HG03439 (cell line): ENCODE measurements at regions not wholly inside any gene's neighbourhood (a gene's known extent, or its start where the extent isn't known, plus 50 kb on each side); places are given as distances from the start of the nearest gene placed in this dataset.
"Not testable (repeated sequence)": the region's sequence is repeated elsewhere in the genome, so short reads cannot be mapped to it uniquely, and the experiment has no call there.

Source experiments
- ATAC-seq: cut with Tn5 transposase; IDR thresholded peaks from one replicate; pipeline ENCODE4 v1.9.1; 2021; ENCODE audit warnings: mild to moderate bottlenecking, moderate library complexity; ENCODE audit not compliant: unreplicated experiment

- no peak for ATAC-seq
Measured at GRCh38 chr3:178329936-178330335, 206.3 kb upstream of the KCNMB2 start.

GRCh38 chr3:178334239-178334638 is 202.0 kb upstream of the KCNMB2 start:
- ATAC-seq: no peak

- no peak for ATAC-seq
Measured at GRCh38 chr3:178336336-178336735, 199.9 kb upstream of the KCNMB2 start.

GRCh38 chr3:178340506-178340905 is 195.7 kb upstream of the KCNMB2 start:
- no peak for ATAC-seq

- ATAC-seq: no peak
Measured at GRCh38 chr3:178341636-178342035, 194.6 kb upstream of the KCNMB2 start.

GRCh38 chr3:178342111-178342510 is 194.1 kb upstream of the KCNMB2 start:
- no peak for ATAC-seq

- ATAC-seq: no peak
Measured at GRCh38 chr3:178343433-178344038, 192.7 kb upstream of the KCNMB2 start.

GRCh38 chr3:178345944-178346343 is 190.3 kb upstream of the KCNMB2 start:
- ATAC-seq: no peak

- ATAC-seq: not testable (repeated sequence)
Measured at GRCh38 chr3:178348561-178349217, 187.5 kb upstream of the KCNMB2 start.

GRCh38 chr3:178349218-178349596 is 187.0 kb upstream of the KCNMB2 start:
- ATAC-seq: not testable (repeated sequence)

- ATAC-seq: no peak
Measured at GRCh38 chr3:178350763-178351162, 185.5 kb upstream of the KCNMB2 start.

GRCh38 chr3:178352326-178353005 is 183.8 kb upstream of the KCNMB2 start:
- no peak for ATAC-seq

- no peak for ATAC-seq
Measured at GRCh38 chr3:178353006-178353694, 183.1 kb upstream of the KCNMB2 start.

- no peak for ATAC-seq
Measured at GRCh38 chr3:178359728-178360127, 176.5 kb upstream of the KCNMB2 start.

GRCh38 chr3:178363048-178363447 is 173.2 kb upstream of the KCNMB2 start:
- not testable (repeated sequence) for ATAC-seq

- ATAC-seq: no peak
Measured at GRCh38 chr3:178367817-178368617, 168.2 kb upstream of the KCNMB2 start.

GRCh38 chr3:178369006-178369405 is 167.2 kb upstream of the KCNMB2 start:
- no peak for ATAC-seq

GRCh38 chr3:178369811-178370210 is 166.4 kb upstream of the KCNMB2 start:
- ATAC-seq: no peak

GRCh38 chr3:178370387-178370786 is 165.8 kb upstream of the KCNMB2 start:
- no peak for ATAC-seq

- ATAC-seq: no peak
Measured at GRCh38 chr3:178381555-178381954, 154.7 kb upstream of the KCNMB2 start.

- ATAC-seq: no peak
Measured at GRCh38 chr3:178381971-178382448, 154.2 kb upstream of the KCNMB2 start.
